ENCODE measurements at regions not wholly inside any gene's neighbourhood (a gene's known extent, or its start where the extent isn't known, plus 50 kb on each side); places are given as distances from the start of the nearest gene placed in this dataset.

- TF ChIP-seq CTCF (IDR thresholded peaks at IDR 0.05; ENCODE audit: low read depth, low read length, missing control alignments), result no peak
- H3K4me3 ChIP-seq (replicated peaks; ENCODE audit: low read depth, low read length), result no peak overlapping the region
- DNase-seq (ENCODE audit: extremely low read depth, low read depth), result no peak
Measured at GRCh38 chr10:8556321-8556720, 501.8 kb downstream of the GATA3 start.

GRCh38 chr10:8563478-8563877 lies 509.0 kb downstream of the GATA3 start:
- DNase-seq (ENCODE audit: extremely low read depth, low read depth), result no peak
- H3K4me3 ChIP-seq (replicated peaks; ENCODE audit: low read depth, low read length), result no peak overlapping the region
- TF ChIP-seq CTCF (IDR thresholded peaks at IDR 0.05; ENCODE audit: low read depth, low read length, missing control alignments), result no peak

GRCh38 chr10:8566737-8567136 lies 512.2 kb downstream of the GATA3 start:
- no peak for TF ChIP-seq CTCF (IDR thresholded peaks at IDR 0.05; ENCODE audit: low read depth, low read length, missing control alignments)
- no peak for DNase-seq (ENCODE audit: extremely low read depth, low read depth)

GRCh38 chr10:8568401-8568800 lies 513.9 kb downstream of the GATA3 start:
- no peak overlapping the region for H3K4me3 ChIP-seq (replicated peaks; ENCODE audit: low read depth, low read length)
- DNase-seq (ENCODE audit: extremely low read depth, low read depth), result no peak
- no peak for TF ChIP-seq CTCF (IDR thresholded peaks at IDR 0.05; ENCODE audit: low read depth, low read length, missing control alignments)

More at GRCh38 chr10:8566737-8567136, 512.2 kb downstream of the GATA3 start:
- H3K4me3 ChIP-seq (replicated peaks; ENCODE audit: low read depth, low read length), result no peak overlapping the region

- TF ChIP-seq CTCF (IDR thresholded peaks at IDR 0.05; ENCODE audit: low read depth, low read length, missing control alignments), result no peak
- DNase-seq (ENCODE audit: extremely low read depth, low read depth), result no peak
Measured at GRCh38 chr10:8575620-8576019, 521.1 kb downstream of the GATA3 start.

GRCh38 chr10:8576281-8576680 lies 521.8 kb downstream of the GATA3 start:
- no peak for DNase-seq (ENCODE audit: extremely low read depth, low read depth)
- H3K4me3 ChIP-seq (replicated peaks; ENCODE audit: low read depth, low read length), result no peak overlapping the region
- no peak for TF ChIP-seq CTCF (IDR thresholded peaks at IDR 0.05; ENCODE audit: low read depth, low read length, missing control alignments)

More at GRCh38 chr10:8575620-8576019, 521.1 kb downstream of the GATA3 start:
- no peak overlapping the region for H3K4me3 ChIP-seq (replicated peaks; ENCODE audit: low read depth, low read length)

GRCh38 chr10:8576911-8577310 lies 522.4 kb downstream of the GATA3 start:
- DNase-seq (ENCODE audit: extremely low read depth, low read depth), result no peak
- no peak overlapping the region for H3K4me3 ChIP-seq (replicated peaks; ENCODE audit: low read depth, low read length)
- TF ChIP-seq CTCF (IDR thresholded peaks at IDR 0.05; ENCODE audit: low read depth, low read length, missing control alignments), result no peak
